Prostate gland (tissue), 2 donors: ENCODE measurements at regions not wholly inside any gene's neighbourhood (a gene's known extent, or its start where the extent isn't known, plus 50 kb on each side); places are given as distances from the start of the nearest gene placed in this dataset.
"Not testable (repeated sequence)": the region's sequence is repeated elsewhere in the genome, so short reads cannot be mapped to it uniquely, and the experiment has no call there.

Source experiments
- DNase-seq: peaks from one replicate; pipeline ENCODE4 v3.0.0-alpha.2; 2019; ENCODE audit warnings: low spot score
- H3K27ac ChIP-seq, 2 donors: fragments of 200-600 bp; sonication (generic); 2 replicates each; pipeline ENCODE4 v1.5.1; 2017 to 2019
- H3K27me3 ChIP-seq: fragments of 200-600 bp; sonication (generic); replicated peaks from 2 replicates; pipeline ENCODE4 v1.5.1; 2019; ENCODE audit not compliant: insufficient read depth
- H3K36me3 ChIP-seq, 2 donors: fragments of 200-600 bp; sonication (generic); 1 replicate in 1 of 2; 2 replicates in 1 of 2; pipeline versions ENCODE4 v1.5.1 to v1.8.1; 2017 to 2019
- H3K4me1 ChIP-seq: fragments of 200-600 bp; sonication (generic); replicated peaks from 2 replicates; pipeline ENCODE4 v1.5.1; 2019
- H3K4me3 ChIP-seq, 2 donors: fragments of 200-600 bp; sonication (generic); 2 replicates each; pipeline ENCODE4 v1.5.1; 2017 to 2019
- H3K9me3 ChIP-seq: fragments of 200-600 bp; sonication (generic); 2 replicates; pipeline ENCODE4 v1.5.1; 2017
- POLR2A ChIP-seq: fragments of 450-650 bp; IDR thresholded peaks from one replicate; pipeline ENCODE4 v1.6.1; 2016; ENCODE audit warnings: antibody characterized with exemption, mild to moderate bottlenecking
- POLR2AphosphoS5 ChIP-seq: sonication (generic); formaldehyde crosslinking; IDR thresholded peaks from one replicate; pipeline ENCODE4 v1.6.1; 2017; ENCODE audit warnings: antibody characterized with exemption
- WGBS: methylation state at CpG from one replicate; pipeline ENCODE4 v1.1.5; 2018; 5-methylcytosine and 5-hydroxymethylcytosine counted together
- intact Hi-C: fragments of 100-400 bp; cut with DNase I; formaldehyde crosslinking; loops from one replicate; pipeline ENCODE4 v1.14.2; 2022
- TF ChIP-seq, protein P1 (sequence below), 4 experiments: fragments of 200-600 bp in 2 of 4; fragments of 450-650 bp in 2 of 4; sonication (generic) in 2 of 4; IDR thresholded peaks; 1 replicate in 3 of 4; 2 replicates in 1 of 4; pipeline ENCODE4 v1.5.1; 2016 to 2019; ENCODE audit warnings: antibody characterized with exemption in 4 of 4, mild to moderate bottlenecking in 2 of 4, moderate library complexity in 2 of 4

DNA sequence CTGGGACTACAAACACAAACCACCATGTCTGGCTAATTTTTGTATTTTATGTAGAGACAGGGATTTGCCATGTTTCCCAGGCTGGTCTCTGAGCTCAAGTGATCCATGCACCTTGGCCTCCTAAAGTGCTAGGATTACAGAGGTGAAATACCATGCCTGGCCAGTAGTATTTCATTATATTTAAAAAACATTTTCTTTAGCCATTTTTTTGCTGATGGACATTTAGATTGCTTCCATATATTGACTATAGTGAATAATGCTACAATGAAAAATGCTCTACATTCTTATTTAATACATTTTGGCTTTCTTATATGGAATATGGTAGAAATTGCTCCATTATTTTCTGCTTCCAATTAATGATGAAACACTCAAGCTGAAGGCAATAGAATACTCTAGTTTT is 1439.7 kb downstream of the FSTL5 start:
- DNase-seq = no peak
- H3K9me3 ChIP-seq = no peaks in the 10 kb centered on the region
- TF ChIP-seq, protein P1, sequence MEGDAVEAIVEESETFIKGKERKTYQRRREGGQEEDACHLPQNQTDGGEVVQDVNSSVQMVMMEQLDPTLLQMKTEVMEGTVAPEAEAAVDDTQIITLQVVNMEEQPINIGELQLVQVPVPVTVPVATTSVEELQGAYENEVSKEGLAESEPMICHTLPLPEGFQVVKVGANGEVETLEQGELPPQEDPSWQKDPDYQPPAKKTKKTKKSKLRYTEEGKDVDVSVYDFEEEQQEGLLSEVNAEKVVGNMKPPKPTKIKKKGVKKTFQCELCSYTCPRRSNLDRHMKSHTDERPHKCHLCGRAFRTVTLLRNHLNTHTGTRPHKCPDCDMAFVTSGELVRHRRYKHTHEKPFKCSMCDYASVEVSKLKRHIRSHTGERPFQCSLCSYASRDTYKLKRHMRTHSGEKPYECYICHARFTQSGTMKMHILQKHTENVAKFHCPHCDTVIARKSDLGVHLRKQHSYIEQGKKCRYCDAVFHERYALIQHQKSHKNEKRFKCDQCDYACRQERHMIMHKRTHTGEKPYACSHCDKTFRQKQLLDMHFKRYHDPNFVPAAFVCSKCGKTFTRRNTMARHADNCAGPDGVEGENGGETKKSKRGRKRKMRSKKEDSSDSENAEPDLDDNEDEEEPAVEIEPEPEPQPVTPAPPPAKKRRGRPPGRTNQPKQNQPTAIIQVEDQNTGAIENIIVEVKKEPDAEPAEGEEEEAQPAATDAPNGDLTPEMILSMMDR (IDR thresholded peaks at IDR 0.05) = no peak
- TF ChIP-seq POLR2A (no peak), POLR2AphosphoS5 (no peak)
- intact Hi-C loops = no loop called here
- no peaks in the 10 kb centered on the region for H3K36me3 ChIP-seq
- no peak overlapping the region for H3K27ac ChIP-seq
- no peak overlapping the region for H3K4me3 ChIP-seq
- no peaks in the 10 kb centered on the region for H3K4me1 ChIP-seq
- H3K27me3 ChIP-seq = no peaks in the 10 kb centered on the region

DNA sequence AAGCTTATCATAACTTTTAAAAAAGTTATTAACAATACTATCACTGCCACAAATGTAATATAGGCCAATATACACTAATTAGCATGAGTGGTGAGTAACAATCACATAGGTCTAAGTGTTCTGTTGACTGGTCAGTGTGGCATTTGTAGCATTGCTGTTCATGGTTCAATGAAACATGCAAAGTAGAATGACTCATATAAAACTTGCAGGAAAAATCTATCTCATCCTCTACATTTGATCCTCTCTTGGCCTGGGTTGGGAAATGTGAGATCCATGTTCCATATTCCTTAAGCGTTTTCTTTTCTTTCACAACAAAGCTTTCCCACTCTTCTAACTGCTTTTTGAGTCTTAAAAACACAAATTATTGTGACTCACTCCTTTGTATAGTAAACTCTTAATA is 1418.7 kb downstream of the FSTL5 start:
- no peak for TF ChIP-seq POLR2AphosphoS5
- TF ChIP-seq, protein P1 (IDR thresholded peaks at IDR 0.05) = no peak
- no peak for TF ChIP-seq POLR2A
- no peaks in the 10 kb centered on the region for H3K4me1 ChIP-seq
- no peaks in the 10 kb centered on the region for H3K36me3 ChIP-seq
- no peaks in the 10 kb centered on the region for H3K27me3 ChIP-seq
- WGBS = 86% methylated on average over 1 of the region's 1 CpG
- no peaks in the 10 kb centered on the region for H3K9me3 ChIP-seq
- H3K4me3 ChIP-seq = no peak overlapping the region
- no peak overlapping the region for H3K27ac ChIP-seq
- intact Hi-C loops = no loop called here
- no peak for DNase-seq

DNA sequence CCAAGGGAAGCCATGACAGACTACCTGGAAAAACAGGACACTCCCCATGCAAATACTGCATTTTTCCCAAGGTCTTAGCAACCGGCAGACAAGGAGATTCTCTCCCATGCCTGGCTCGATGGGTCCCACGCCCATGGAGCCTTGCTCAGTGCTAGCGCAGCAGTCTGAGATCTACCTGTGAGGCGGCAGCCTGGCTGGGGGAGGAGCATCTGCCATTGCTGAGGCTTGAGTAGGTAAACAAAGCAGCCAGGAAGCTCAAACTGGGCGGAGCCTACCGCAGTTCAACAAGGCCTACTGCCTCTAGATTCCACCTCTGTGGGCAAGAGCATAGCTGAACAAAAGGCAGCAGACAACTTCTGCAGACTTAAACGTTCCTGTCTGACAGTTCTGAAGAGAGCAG is 1417.2 kb downstream of the FSTL5 start:
- intact Hi-C loops, DNase-seq, H3K4me1 ChIP-seq, H3K27ac ChIP-seq, H3K27me3 ChIP-seq, H3K4me3 ChIP-seq, H3K9me3 ChIP-seq, H3K36me3 ChIP-seq: not testable (repeated sequence)
- WGBS = 85% methylated on average over 7 of the region's 8 CpGs

DNA sequence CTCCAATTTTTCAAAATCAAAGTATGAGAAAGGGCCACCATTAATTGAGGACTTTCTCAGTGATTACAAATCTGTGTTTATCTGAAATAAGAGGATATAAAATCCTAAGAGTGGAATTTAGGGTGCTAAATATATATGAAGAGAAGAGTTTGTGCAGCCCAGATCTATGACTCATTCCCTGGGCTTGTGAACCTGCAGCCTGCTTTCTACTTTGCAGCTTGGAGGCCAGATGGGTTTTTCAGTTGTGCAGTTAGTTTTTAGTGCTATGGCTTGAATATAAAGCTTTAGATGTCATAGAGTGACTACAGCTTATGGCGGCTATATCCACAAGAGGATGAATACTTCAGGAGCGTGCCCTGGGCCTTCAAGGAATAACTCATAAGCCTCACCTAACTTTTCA is 1391.1 kb downstream of the FSTL5 start:
- no peak for TF ChIP-seq POLR2A
- TF ChIP-seq, protein P1 (IDR thresholded peaks at IDR 0.05) = no peak
- TF ChIP-seq POLR2AphosphoS5 = no peak
- WGBS = 86% methylated on average over 2 of the region's 2 CpGs
- intact Hi-C loops = no loop called here

DNA sequence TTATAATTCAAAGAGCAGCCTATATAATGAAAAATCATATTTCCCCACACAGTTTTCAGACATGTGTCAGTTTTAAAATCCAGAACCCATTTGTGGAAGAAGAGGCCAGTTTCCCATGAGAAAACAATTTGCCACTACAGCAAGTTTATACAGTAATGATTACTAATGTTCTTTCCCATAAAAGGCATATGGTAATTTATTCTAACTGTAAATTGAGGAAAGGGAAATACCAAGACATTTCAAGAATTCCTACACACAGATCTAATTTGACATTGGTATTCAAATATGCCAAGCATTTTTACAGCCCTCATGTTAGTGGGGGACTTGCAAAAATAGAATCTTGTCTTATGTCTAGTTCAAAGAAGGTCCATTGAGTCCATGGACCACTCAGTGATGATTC is 1368.6 kb downstream of the FSTL5 start:
- H3K9me3 ChIP-seq = no peaks in the 10 kb centered on the region
- H3K4me3 ChIP-seq = no peak overlapping the region
- H3K36me3 ChIP-seq = no peaks in the 10 kb centered on the region
- TF ChIP-seq, protein P1 (IDR thresholded peaks at IDR 0.05) = no peak
- TF ChIP-seq POLR2A = no peak
- TF ChIP-seq POLR2AphosphoS5 = no peak
- intact Hi-C loops = no loop called here
- DNase-seq = no peak
- H3K4me1 ChIP-seq = no peaks in the 10 kb centered on the region
- H3K27me3 ChIP-seq = no peaks in the 10 kb centered on the region
- no peak overlapping the region for H3K27ac ChIP-seq

More for the DNA sequence above, 1391.1 kb downstream of the FSTL5 start:
- no peaks in the 10 kb centered on the region for H3K4me1 ChIP-seq
- H3K4me3 ChIP-seq = no peak overlapping the region
- H3K27ac ChIP-seq = no peak overlapping the region
- H3K9me3 ChIP-seq = no peaks in the 10 kb centered on the region
- no peaks in the 10 kb centered on the region for H3K27me3 ChIP-seq
- no peaks in the 10 kb centered on the region for H3K36me3 ChIP-seq
- no peak for DNase-seq

DNA sequence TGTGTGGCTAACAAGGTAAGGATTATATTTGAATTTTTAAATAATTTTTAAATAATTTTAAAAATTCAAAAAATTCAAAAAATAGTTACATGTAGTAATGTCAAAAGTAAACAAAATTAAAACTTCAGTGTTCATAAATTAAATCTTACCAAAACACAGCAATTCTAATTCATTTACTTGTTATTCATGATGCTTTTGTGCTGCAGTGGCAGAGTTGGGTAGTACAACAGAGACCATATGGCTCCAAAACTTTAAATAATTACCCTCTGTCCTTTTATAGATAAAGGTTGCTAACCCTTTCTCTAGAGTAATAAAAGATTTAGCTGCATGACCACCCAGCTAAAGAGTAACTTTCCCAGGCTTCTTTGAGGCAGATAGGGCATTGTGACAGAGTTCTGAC is 1355.6 kb downstream of the FSTL5 start:
- no peak for DNase-seq
- Histone ChIP-seq H3K36me3 (no peaks in the 10 kb centered on the region), H3K4me3 (no peak overlapping the region), H3K27ac (no peak overlapping the region), H3K27me3 (no peaks in the 10 kb centered on the region), H3K4me1 (no peaks in the 10 kb centered on the region), H3K9me3 (no peaks in the 10 kb centered on the region)
- intact Hi-C loops = no loop called here
- no peak for TF ChIP-seq POLR2AphosphoS5
- no peak for TF ChIP-seq POLR2A
- TF ChIP-seq, protein P1 (IDR thresholded peaks at IDR 0.05) = no peak
